H9 (cell line): ENCODE measurements at regions not wholly inside any gene's neighbourhood (a gene's known extent, or its start where the extent isn't known, plus 50 kb on each side); places are given as distances from the start of the nearest gene placed in this dataset.

Source experiments
- DNase-seq: peaks from one replicate; pipeline ENCODE4 v3.0.0-alpha.2; 2017
- H2AFZ ChIP-seq: one replicate; pipeline ENCODE4 v1.6.1; 2013; ENCODE audit warnings: mild to moderate bottlenecking, low read length, control low read depth, moderate library complexity
- H2AK5ac ChIP-seq: 2 replicates; pipeline ENCODE4 v1.6.1; 2013; ENCODE audit warnings: low read length, control low read depth, mixed read lengths; ENCODE audit not compliant: insufficient read length
- H2BK120ac ChIP-seq: one replicate; pipeline ENCODE4 v1.6.1; 2013; ENCODE audit warnings: low read depth, mild to moderate bottlenecking, low read length, control low read depth, inconsistent platforms; ENCODE audit not compliant: poor library complexity, severe bottlenecking
- H2BK12ac ChIP-seq: 2 replicates; pipeline ENCODE4 v1.6.1; 2013; ENCODE audit warnings: low read length, control low read depth, mixed read lengths, low read depth; ENCODE audit not compliant: insufficient read length
- H2BK15ac ChIP-seq: 2 replicates; pipeline ENCODE4 v1.6.1; 2013; ENCODE audit warnings: low read depth, low read length, control low read depth
- H2BK20ac ChIP-seq: one replicate; pipeline ENCODE4 v1.6.1; 2013; ENCODE audit warnings: low read depth, mild to moderate bottlenecking, low read length, control low read depth, inconsistent platforms; ENCODE audit not compliant: poor library complexity, severe bottlenecking
- H2BK5ac ChIP-seq: 2 replicates; pipeline ENCODE4 v1.6.1; 2013; ENCODE audit warnings: low read length, control low read depth, mixed read lengths; ENCODE audit not compliant: insufficient read length
- H3K14ac ChIP-seq: 2 replicates; pipeline ENCODE4 v1.6.1; 2013; ENCODE audit warnings: low read length, control low read depth; ENCODE audit not compliant: insufficient read depth
- H3K18ac ChIP-seq: 2 replicates; pipeline ENCODE4 v1.6.1; 2013; ENCODE audit warnings: low read depth, mild to moderate bottlenecking, mixed read lengths, low read length, control low read depth; ENCODE audit not compliant: insufficient read length
- H3K23ac ChIP-seq: 2 replicates; pipeline ENCODE4 v1.6.1; 2013; ENCODE audit warnings: low read length, control low read depth, mixed read lengths, low read depth; ENCODE audit not compliant: insufficient read length
- H3K23me2 ChIP-seq: 2 replicates; pipeline ENCODE4 v1.6.1; 2013; ENCODE audit warnings: low read depth, mild to moderate bottlenecking, mixed read lengths, low read length, control low read depth; ENCODE audit not compliant: insufficient read length, poor library complexity, severe bottlenecking
- H3K27ac ChIP-seq: 2 replicates; pipeline ENCODE4 v1.5.1; 2013; ENCODE audit warnings: low read length, control low read depth, mixed read lengths, low read depth; ENCODE audit not compliant: insufficient read length
- H3K27me3 ChIP-seq: 2 replicates; pipeline ENCODE4 v1.6.1; 2013; ENCODE audit warnings: low read length, control low read depth, inconsistent platforms; ENCODE audit not compliant: insufficient read depth
- H3K4ac ChIP-seq: 2 replicates; pipeline ENCODE4 v1.6.1; 2013; ENCODE audit warnings: low read depth, mild to moderate bottlenecking, control low read depth, inconsistent platforms, low read length, moderate library complexity
- H3K4me1 ChIP-seq: 2 replicates; pipeline ENCODE4 v1.6.1; 2013; ENCODE audit warnings: low read length, control low read depth, inconsistent platforms; ENCODE audit not compliant: insufficient read depth
- H3K4me2 ChIP-seq: 2 replicates; pipeline ENCODE4 v1.6.1; 2013; ENCODE audit warnings: low read length, control low read depth, mixed read lengths; ENCODE audit not compliant: insufficient read length, insufficient read depth
- H3K56ac ChIP-seq: 2 replicates; pipeline ENCODE4 v1.6.1; 2013; ENCODE audit warnings: low read depth, mild to moderate bottlenecking, mixed read lengths, low read length, control low read depth; ENCODE audit not compliant: insufficient read length
- H3K79me1 ChIP-seq: 2 replicates; pipeline ENCODE4 v1.6.1; 2013; ENCODE audit warnings: low read depth, mild to moderate bottlenecking, moderate library complexity, low read length, control low read depth, inconsistent platforms; ENCODE audit not compliant: insufficient read depth, poor library complexity, severe bottlenecking
- H3K79me2 ChIP-seq: 2 replicates; pipeline ENCODE4 v1.6.1; 2013; ENCODE audit warnings: low read length, control low read depth, inconsistent platforms; ENCODE audit not compliant: insufficient read depth
- H3K9ac ChIP-seq: 2 replicates; pipeline ENCODE4 v1.6.1; 2013; ENCODE audit warnings: low read length, control low read depth, mixed read lengths; ENCODE audit not compliant: insufficient read length; ENCODE audit errors: extremely low read depth
- H3K9me3 ChIP-seq: one replicate; pipeline ENCODE4 v1.6.1; 2013; ENCODE audit warnings: low read depth, low read length, inconsistent platforms; ENCODE audit not compliant: control insufficient read depth
- H3T11ph ChIP-seq: one replicate; pipeline ENCODE4 v1.6.1; 2013; ENCODE audit warnings: mild to moderate bottlenecking, low read length, control low read depth, inconsistent platforms
- H4K20me1 ChIP-seq: one replicate; pipeline ENCODE4 v1.6.1; 2013; ENCODE audit not compliant: control insufficient read depth, insufficient read length, insufficient read depth
- H4K5ac ChIP-seq: 2 replicates; pipeline ENCODE4 v1.6.1; 2013; ENCODE audit warnings: low read depth, mild to moderate bottlenecking, mixed read lengths, low read length, control low read depth; ENCODE audit not compliant: insufficient read length
- H4K8ac ChIP-seq: replicated peaks from 2 replicates; pipeline ENCODE4 v1.6.1; 2013; ENCODE audit warnings: low read length, control low read depth, mixed read lengths, low read depth; ENCODE audit not compliant: insufficient read length
- H4K91ac ChIP-seq: 2 replicates; pipeline ENCODE4 v1.6.1; 2013; ENCODE audit warnings: low read depth, mild to moderate bottlenecking, moderate library complexity, mixed read lengths, low read length, control low read depth; ENCODE audit not compliant: insufficient read length
- H3K27ac Mint-ChIP-seq, 3 experiments: 2 replicates in 2 of 3; 3 replicates in 1 of 3; pipeline ENCODE4 v1.8.0; 2020 to 2021; ENCODE audit warnings: mixed read lengths in 3 of 3, mild to moderate bottlenecking in 1 of 3, moderate library complexity in 1 of 3
- H3K27me3 Mint-ChIP-seq: 2 replicates; pipeline ENCODE4 v1.8.0; 2021; ENCODE audit warnings: low read depth, mild to moderate bottlenecking, moderate library complexity, mixed read lengths
- H3K36me3 Mint-ChIP-seq, 3 experiments: 2 replicates in 2 of 3; 3 replicates in 1 of 3; pipeline ENCODE4 v1.8.0; 2020 to 2021; ENCODE audit warnings: low read depth in 3 of 3, mixed read lengths in 3 of 3; ENCODE audit not compliant: insufficient read depth in 1 of 3
- H3K4me1 Mint-ChIP-seq, 2 experiments: 2 replicates each; pipeline ENCODE4 v1.8.0; 2020; ENCODE audit warnings: mixed read lengths in 2 of 2
- H3K4me3 Mint-ChIP-seq, 2 experiments: 2 replicates in 1 of 2; 3 replicates in 1 of 2; pipeline ENCODE4 v1.8.0; 2020 to 2021; ENCODE audit warnings: mild to moderate bottlenecking in 2 of 2, mixed read lengths in 2 of 2, moderate library complexity in 1 of 2
- H3K9me3 Mint-ChIP-seq, 2 experiments: 2 replicates in 1 of 2; 3 replicates in 1 of 2; pipeline ENCODE4 v1.8.0; 2020; ENCODE audit warnings: mild to moderate bottlenecking in 2 of 2, mixed read lengths in 2 of 2, moderate library complexity in 1 of 2
- WGBS: extraction: QIAGEN DNeasy Blood & Tissue Kit; methylation state at CpG from one replicate; pipeline ENCODE4 v1.1.7; 2013; ENCODE audit warnings: missing lambda C conversion rate, low lambda C conversion rate, mixed read lengths; ENCODE audit not compliant: insufficient read length; ENCODE audit errors: extremely low coverage; 5-methylcytosine and 5-hydroxymethylcytosine counted together
- TF ChIP-seq, protein P1 (sequence below): fragments of 200-600 bp; sonication (generic); conservative IDR thresholded peaks from 3 replicates; pipeline ENCODE4 v1.8.0; 2021; ENCODE audit warnings: antibody characterized with exemption, mild to moderate bottlenecking

DNA sequence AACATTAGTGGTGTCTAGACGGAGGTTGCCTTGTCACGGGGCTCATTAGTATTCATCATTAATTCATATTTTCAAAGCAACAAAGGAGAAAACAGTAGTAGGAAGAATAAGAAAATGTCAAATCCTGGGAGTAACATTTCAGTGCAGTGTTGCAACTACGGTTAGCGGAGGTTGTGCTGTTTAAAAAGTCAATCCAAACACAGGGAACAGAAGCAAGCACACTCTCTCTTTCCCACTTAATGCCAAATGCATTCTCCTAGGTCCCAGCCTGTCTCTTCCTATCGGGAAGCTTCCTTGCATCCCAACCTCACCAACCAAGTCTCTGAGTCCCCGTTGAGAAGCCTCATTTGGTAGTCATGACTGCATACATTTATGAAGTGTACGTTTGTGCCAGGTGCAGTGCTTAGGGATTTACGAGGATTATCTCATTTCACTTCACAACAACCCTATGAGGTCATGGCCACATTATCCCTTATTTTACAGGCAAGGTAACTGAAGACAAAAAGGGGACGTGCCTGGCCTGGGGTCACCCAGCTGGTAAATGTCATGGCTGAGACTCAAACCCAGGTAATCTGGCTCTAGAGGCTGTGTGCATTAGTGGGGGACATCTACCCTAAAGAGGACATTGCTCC lies 283.6 kb upstream of the SALL1 start:
- no peak overlapping the region for H2BK5ac ChIP-seq
- Mint-ChIP-seq H3K27ac (no peak overlapping the region; a peak in 1 of 7 replicates), H3K27me3 (no peaks in the 10 kb centered on the region; the same call in 1 of the 2 replicates), H3K36me3 (no peaks in the 10 kb centered on the region), H3K4me3 (no peak overlapping the region), H3K4me1 (peaks cover 27 to 31% of the 10 kb centered on the region in 2 experiments), H3K9me3 (no peaks in the 10 kb centered on the region; a peak in 1 of 5 replicates)
- no peaks in the 10 kb centered on the region for H3K79me1 ChIP-seq
- no peak overlapping the region for H2BK120ac ChIP-seq
- H3K23ac ChIP-seq: no peak overlapping the region
- no peak overlapping the region for H3K27ac ChIP-seq
- WGBS: no CpG with 5 or more reads among the region's 9 CpGs
- H3K4me1 ChIP-seq: no peaks in the 10 kb centered on the region; the same call in 1 of the 2 replicates
- no peak overlapping the region for H2BK15ac ChIP-seq
- no peak overlapping the region for H2AFZ ChIP-seq
- H4K5ac ChIP-seq: no peak overlapping the region
- H3T11ph ChIP-seq: no peak overlapping the region
- H3K79me2 ChIP-seq: no peaks in the 10 kb centered on the region
- H3K23me2 ChIP-seq: no peaks in the 10 kb centered on the region
- DNase-seq: no peak
- no peak overlapping the region for H3K9ac ChIP-seq
- no peak overlapping the region for H3K56ac ChIP-seq
- H3K27me3 ChIP-seq: no peaks in the 10 kb centered on the region
- H3K4ac ChIP-seq: no peak overlapping the region
- no peaks in the 10 kb centered on the region for H3K9me3 ChIP-seq
- H3K18ac ChIP-seq: no peak overlapping the region
- H4K8ac ChIP-seq: no peak overlapping the region
- no peak overlapping the region for H2BK20ac ChIP-seq
- TF ChIP-seq, protein P1, sequence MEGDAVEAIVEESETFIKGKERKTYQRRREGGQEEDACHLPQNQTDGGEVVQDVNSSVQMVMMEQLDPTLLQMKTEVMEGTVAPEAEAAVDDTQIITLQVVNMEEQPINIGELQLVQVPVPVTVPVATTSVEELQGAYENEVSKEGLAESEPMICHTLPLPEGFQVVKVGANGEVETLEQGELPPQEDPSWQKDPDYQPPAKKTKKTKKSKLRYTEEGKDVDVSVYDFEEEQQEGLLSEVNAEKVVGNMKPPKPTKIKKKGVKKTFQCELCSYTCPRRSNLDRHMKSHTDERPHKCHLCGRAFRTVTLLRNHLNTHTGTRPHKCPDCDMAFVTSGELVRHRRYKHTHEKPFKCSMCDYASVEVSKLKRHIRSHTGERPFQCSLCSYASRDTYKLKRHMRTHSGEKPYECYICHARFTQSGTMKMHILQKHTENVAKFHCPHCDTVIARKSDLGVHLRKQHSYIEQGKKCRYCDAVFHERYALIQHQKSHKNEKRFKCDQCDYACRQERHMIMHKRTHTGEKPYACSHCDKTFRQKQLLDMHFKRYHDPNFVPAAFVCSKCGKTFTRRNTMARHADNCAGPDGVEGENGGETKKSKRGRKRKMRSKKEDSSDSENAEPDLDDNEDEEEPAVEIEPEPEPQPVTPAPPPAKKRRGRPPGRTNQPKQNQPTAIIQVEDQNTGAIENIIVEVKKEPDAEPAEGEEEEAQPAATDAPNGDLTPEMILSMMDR: no peak
- H2BK12ac ChIP-seq: no peak overlapping the region
- no peaks in the 10 kb centered on the region for H4K20me1 ChIP-seq
- no peak overlapping the region for H3K4me2 ChIP-seq
- no peak overlapping the region for H3K14ac ChIP-seq
- no peak overlapping the region for H2AK5ac ChIP-seq
- no peak overlapping the region for H4K91ac ChIP-seq
